ENCODE measurements at regions not wholly inside any gene's neighbourhood (a gene's known extent, or its start where the extent isn't known, plus 50 kb on each side); places are given as distances from the start of the nearest gene placed in this dataset.

- WGBS, 4 donors = 83 to 85% (median 84%) methylated on average over 7 to 8 of the region's 8 CpGs
- no peak for TF ChIP-seq CTCF (IDR thresholded peaks at IDR 0.05)
- no peak for TF ChIP-seq POLR2A (IDR thresholded peaks at IDR 0.05)
- no peaks in the 10 kb centered on the region for H3K9me3 ChIP-seq
- DNase-seq (no peak), ATAC-seq (no peak)
- intact Hi-C loops (cut with DNase I) = no loop called here
- H3K4me1 ChIP-seq = no peaks in the 10 kb centered on the region
- no peak overlapping the region for H3K4me3 ChIP-seq
- H3K27ac ChIP-seq = no peak overlapping the region
- H3K27me3 ChIP-seq = peaks cover 0 to 6% (median 0%) of the 10 kb centered on the region in 9 donors
- H3K36me3 ChIP-seq = no peaks in the 10 kb centered on the region
These were observed 894.4 kb downstream of the TBC1D22A start for GRCh38 chr22:47656806-47657205.

GRCh38 chr22:47655930-47656329 is 893.5 kb downstream of the TBC1D22A start:
- H3K4me3 ChIP-seq = no peak overlapping the region
- ATAC-seq (no peak), DNase-seq (no peak)
- H3K27ac ChIP-seq = no peak overlapping the region
- intact Hi-C loops (cut with DNase I) = no loop called here
- TF ChIP-seq CTCF (IDR thresholded peaks at IDR 0.05) (no peak), POLR2A (IDR thresholded peaks at IDR 0.05) (no peak)
- H3K27me3 ChIP-seq = peaks cover 0 to 1% (median 0%) of the 10 kb centered on the region in 9 donors
- H3K4me1 ChIP-seq = no peaks in the 10 kb centered on the region
- no peaks in the 10 kb centered on the region for H3K9me3 ChIP-seq
- H3K36me3 ChIP-seq = no peaks in the 10 kb centered on the region
- 60 to 63% (median 62%) methylated on average over 3 of the region's 3 CpGs for WGBS, 4 donors

- Histone ChIP-seq H3K4me3 (no peak overlapping the region), H3K27me3 (peaks cover 0 to 5% (median 0%) of the 10 kb centered on the region in 9 donors), H3K9me3 (no peaks in the 10 kb centered on the region), H3K27ac (no peak overlapping the region), H3K4me1 (no peaks in the 10 kb centered on the region), H3K36me3 (no peaks in the 10 kb centered on the region)
- no peak for TF ChIP-seq POLR2A (IDR thresholded peaks at IDR 0.05)
- TF ChIP-seq CTCF (IDR thresholded peaks at IDR 0.05) = no peak
- ATAC-seq = no peak
- 69 to 77% (median 70%) methylated on average over 5 of the region's 5 CpGs for WGBS, 4 donors
- intact Hi-C loops (cut with DNase I) = no loop called here
- DNase-seq = no peak
These were observed 892.6 kb downstream of the TBC1D22A start for GRCh38 chr22:47654922-47655491.

- Histone ChIP-seq H3K4me3 (no peak overlapping the region), H3K27me3 (peaks cover 0 to 5% (median 0%) of the 10 kb centered on the region in 9 donors), H3K36me3 (no peaks in the 10 kb centered on the region), H3K27ac (no peak overlapping the region), H3K4me1 (no peaks in the 10 kb centered on the region), H3K9me3 (no peaks in the 10 kb centered on the region)
- WGBS, 4 donors = 65 to 81% (median 75%) methylated on average over 3 of the region's 3 CpGs
- DNase-seq (no peak), ATAC-seq (no peak)
- intact Hi-C loops (cut with DNase I) = no loop called here
- TF ChIP-seq CTCF (IDR thresholded peaks at IDR 0.05) (no peak), POLR2A (IDR thresholded peaks at IDR 0.05) (no peak)
These were observed 891.5 kb downstream of the TBC1D22A start for GRCh38 chr22:47653921-47654320.

All from heart left ventricle (tissue), 16 donors.